GM23338 (cell line): ENCODE measurements at regions not wholly inside any gene's neighbourhood (a gene's known extent, or its start where the extent isn't known, plus 50 kb on each side); places are given as distances from the start of the nearest gene placed in this dataset.

ENCODE experiments used
- ATAC-seq: fragments of 200-7000 bp; cut with Tn5 transposase; 3 replicates; pipeline ENCODE4 v1.9.1; 2020
- DNase-seq: peaks from one replicate; pipeline ENCODE4 v3.0.0-alpha.2; 2015; ENCODE audit warnings: low spot score
- H2AFZ ChIP-seq: fragments of 200-600 bp; sonication (generic); 2 replicates; pipeline ENCODE4 v1.8.0; 2016; ENCODE audit warnings: antibody characterized with exemption, mild to moderate bottlenecking, moderate library complexity
- H3F3A ChIP-seq: fragments of 200-600 bp; sonication (generic); replicated peaks from 2 replicates; pipeline ENCODE4 v1.8.0; 2017; ENCODE audit warnings: antibody characterized with exemption, mixed run types, low read depth
- H3K27ac ChIP-seq: fragments of 200-600 bp; sonication (generic); 2 replicates; pipeline ENCODE4 v1.6.1; 2016; ENCODE audit warnings: low read depth
- H3K27me3 ChIP-seq: fragments of 200-600 bp; sonication (generic); 2 replicates; pipeline ENCODE4 v1.8.0; 2016; ENCODE audit warnings: mild to moderate bottlenecking, mixed run types, moderate library complexity; ENCODE audit not compliant: insufficient read depth
- H3K36me3 ChIP-seq: fragments of 200-600 bp; sonication (generic); 2 replicates; pipeline ENCODE4 v1.8.0; 2016; ENCODE audit warnings: mild to moderate bottlenecking; ENCODE audit not compliant: insufficient read depth
- H3K4me1 ChIP-seq: fragments of 200-600 bp; sonication (generic); 2 replicates; pipeline ENCODE4 v1.8.0; 2016; ENCODE audit warnings: mild to moderate bottlenecking, moderate library complexity; ENCODE audit not compliant: insufficient read depth
- H3K4me2 ChIP-seq: fragments of 200-600 bp; sonication (generic); 2 replicates; pipeline ENCODE4 v1.7.1; 2017; ENCODE audit warnings: mixed run types
- H3K4me3 ChIP-seq: fragments of 200-600 bp; sonication (generic); 2 replicates; pipeline ENCODE4 v1.6.1; 2016; ENCODE audit warnings: mixed run types
- H3K79me2 ChIP-seq: fragments of 200-600 bp; sonication (generic); replicated peaks from 2 replicates; pipeline ENCODE4 v1.8.0; 2017; ENCODE audit warnings: mild to moderate bottlenecking; ENCODE audit not compliant: insufficient read depth
- H3K9me2 ChIP-seq: fragments of 200-600 bp; sonication (generic); 2 replicates; pipeline ENCODE4 v1.8.0; 2017; ENCODE audit not compliant: insufficient read depth
- H4K20me1 ChIP-seq: fragments of 200-600 bp; sonication (generic); replicated peaks from 2 replicates; pipeline ENCODE4 v1.8.0; 2017; ENCODE audit warnings: mild to moderate bottlenecking; ENCODE audit not compliant: insufficient read depth
- H3K27ac Mint-ChIP-seq: 2 replicates; pipeline ENCODE4 v1.8.0; 2020; ENCODE audit warnings: inconsistent platforms, mild to moderate bottlenecking, moderate library complexity, mixed read lengths
- H3K27me3 Mint-ChIP-seq: 3 replicates; pipeline ENCODE4 v1.8.0; 2022; ENCODE audit warnings: low read depth, mild to moderate bottlenecking, moderate library complexity, mixed read lengths, inconsistent platforms; ENCODE audit not compliant: insufficient read depth, poor library complexity
- H3K36me3 Mint-ChIP-seq: 3 replicates; pipeline ENCODE4 v1.8.0; 2021; ENCODE audit warnings: low read depth, mild to moderate bottlenecking, inconsistent platforms, moderate library complexity, mixed read lengths
- H3K4me1 Mint-ChIP-seq: 3 replicates; pipeline ENCODE4 v1.8.0; 2020; ENCODE audit warnings: mild to moderate bottlenecking, inconsistent platforms, mixed read lengths
- H3K4me3 Mint-ChIP-seq: 3 replicates; pipeline ENCODE4 v1.8.0; 2021; ENCODE audit warnings: moderate library complexity, mild to moderate bottlenecking, inconsistent platforms, mixed read lengths
- H3K9me3 Mint-ChIP-seq: 3 replicates; pipeline ENCODE4 v1.8.0; 2020; ENCODE audit warnings: moderate library complexity, mild to moderate bottlenecking, inconsistent platforms, mixed read lengths
- CREB1 ChIP-seq: fragments of 250-450 bp; sonication (Bioruptor Pico); IDR thresholded peaks from 2 replicates; pipeline ENCODE4 v1.5.0; 2020; ENCODE audit warnings: low read depth, mild to moderate bottlenecking, moderate library complexity
- CTCF ChIP-seq, 2 experiments: fragments of 200-600 bp in 1 of 2; sonication (generic) in 1 of 2; conservative IDR thresholded peaks; 2 replicates each; pipeline versions ENCODE4 v1.5.1 to v1.6.1; 2016 to 2017; ENCODE audit warnings: antibody characterized with exemption in 2 of 2, low read depth in 2 of 2, mild to moderate bottlenecking in 2 of 2, moderate library complexity in 1 of 2
- EZH2 ChIP-seq: fragments of 200-600 bp; sonication (generic); IDR thresholded peaks from one replicate; pipeline ENCODE4 v1.8.0; 2017; ENCODE audit warnings: antibody characterized with exemption, mild to moderate bottlenecking, low read depth; ENCODE audit not compliant: unreplicated experiment
- EZH2phosphoT487 ChIP-seq: fragments of 200-600 bp; sonication (generic); IDR thresholded peaks from one replicate; pipeline ENCODE4 v1.8.1; 2018; ENCODE audit warnings: antibody characterized with exemption; ENCODE audit not compliant: unreplicated experiment
- JUNB ChIP-seq: IDR thresholded peaks from one replicate; pipeline ENCODE4 v1.6.1; 2016; ENCODE audit warnings: antibody characterized with exemption; ENCODE audit not compliant: unreplicated experiment
- NANOG ChIP-seq: IDR thresholded peaks from 2 replicates; pipeline ENCODE4 v1.6.1; 2016; ENCODE audit warnings: antibody characterized with exemption, borderline replicate concordance
- POLR2AphosphoS5 ChIP-seq: IDR thresholded peaks from 2 replicates; pipeline ENCODE4 v1.6.1; 2016; ENCODE audit warnings: antibody characterized with exemption, low read depth
- STAT1 ChIP-seq: IDR thresholded peaks from one replicate; pipeline ENCODE4 v1.6.1; 2016; ENCODE audit warnings: antibody characterized with exemption; ENCODE audit not compliant: unreplicated experiment
- ZNF114 ChIP-seq: fragments of 250-450 bp; sonication (Bioruptor Pico); IDR thresholded peaks from 2 replicates; pipeline ENCODE4 v1.5.0; 2020; ENCODE audit warnings: mild to moderate bottlenecking, moderate library complexity
- ZNF331 ChIP-seq: fragments of 250-450 bp; sonication (Bioruptor Pico); IDR thresholded peaks from 2 replicates; pipeline ENCODE4 v1.5.0; 2020; ENCODE audit warnings: low read depth, mild to moderate bottlenecking, moderate library complexity
- ZNF462 ChIP-seq: fragments of 250-450 bp; sonication (Bioruptor Pico); IDR thresholded peaks from 2 replicates; pipeline ENCODE4 v1.5.0; 2020; ENCODE audit warnings: mild to moderate bottlenecking, moderate library complexity
- TF ChIP-seq, protein P1 (sequence below): IDR thresholded peaks from one replicate; pipeline ENCODE4 v1.6.1; 2018; ENCODE audit warnings: antibody characterized with exemption; ENCODE audit not compliant: unreplicated experiment
- TF ChIP-seq, protein P2 (sequence below): IDR thresholded peaks from 2 replicates; pipeline ENCODE4 v1.6.1; 2016; ENCODE audit warnings: antibody characterized with exemption

DNA sequence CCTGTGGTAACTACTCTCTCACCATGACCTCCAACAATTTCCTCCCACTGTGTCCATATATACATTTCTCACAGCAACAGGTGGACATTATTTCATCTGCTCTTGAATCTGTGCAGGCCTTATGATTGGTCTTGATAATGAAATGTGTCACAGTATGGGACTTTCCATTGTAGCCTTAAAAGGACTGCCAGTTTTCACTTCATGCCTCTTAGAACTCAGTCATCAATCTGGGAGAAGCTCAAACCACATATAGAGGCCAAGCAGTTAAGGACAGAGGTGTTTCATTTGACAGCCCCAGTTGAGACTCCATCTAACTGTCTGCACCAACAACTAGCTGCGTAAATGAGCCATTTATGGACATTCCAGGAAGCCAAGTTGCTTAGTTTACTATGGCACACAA lies 1534.8 kb downstream of the ARAP2 start:
- H3K27ac Mint-ChIP-seq, result no peak overlapping the region
- H3K27me3 Mint-ChIP-seq, result peaks cover 1% of the 10 kb centered on the region
- TF ChIP-seq CREB1 (no peak), ZNF462 (CRISPR knock-in tag) (no peak), ZNF114 (CRISPR knock-in tag) (no peak), POLR2AphosphoS5 (no peak), STAT1 (no peak), EZH2 (no peak), ZNF331 (CRISPR knock-in tag) (no peak), CTCF (conservative IDR thresholded peaks at IDR 0.05; ENCODE audit: low read depth in 2 of 2) (no peak), EZH2phosphoT487 (no peak), JUNB (no peak), NANOG (no peak)
- TF ChIP-seq, protein P1, sequence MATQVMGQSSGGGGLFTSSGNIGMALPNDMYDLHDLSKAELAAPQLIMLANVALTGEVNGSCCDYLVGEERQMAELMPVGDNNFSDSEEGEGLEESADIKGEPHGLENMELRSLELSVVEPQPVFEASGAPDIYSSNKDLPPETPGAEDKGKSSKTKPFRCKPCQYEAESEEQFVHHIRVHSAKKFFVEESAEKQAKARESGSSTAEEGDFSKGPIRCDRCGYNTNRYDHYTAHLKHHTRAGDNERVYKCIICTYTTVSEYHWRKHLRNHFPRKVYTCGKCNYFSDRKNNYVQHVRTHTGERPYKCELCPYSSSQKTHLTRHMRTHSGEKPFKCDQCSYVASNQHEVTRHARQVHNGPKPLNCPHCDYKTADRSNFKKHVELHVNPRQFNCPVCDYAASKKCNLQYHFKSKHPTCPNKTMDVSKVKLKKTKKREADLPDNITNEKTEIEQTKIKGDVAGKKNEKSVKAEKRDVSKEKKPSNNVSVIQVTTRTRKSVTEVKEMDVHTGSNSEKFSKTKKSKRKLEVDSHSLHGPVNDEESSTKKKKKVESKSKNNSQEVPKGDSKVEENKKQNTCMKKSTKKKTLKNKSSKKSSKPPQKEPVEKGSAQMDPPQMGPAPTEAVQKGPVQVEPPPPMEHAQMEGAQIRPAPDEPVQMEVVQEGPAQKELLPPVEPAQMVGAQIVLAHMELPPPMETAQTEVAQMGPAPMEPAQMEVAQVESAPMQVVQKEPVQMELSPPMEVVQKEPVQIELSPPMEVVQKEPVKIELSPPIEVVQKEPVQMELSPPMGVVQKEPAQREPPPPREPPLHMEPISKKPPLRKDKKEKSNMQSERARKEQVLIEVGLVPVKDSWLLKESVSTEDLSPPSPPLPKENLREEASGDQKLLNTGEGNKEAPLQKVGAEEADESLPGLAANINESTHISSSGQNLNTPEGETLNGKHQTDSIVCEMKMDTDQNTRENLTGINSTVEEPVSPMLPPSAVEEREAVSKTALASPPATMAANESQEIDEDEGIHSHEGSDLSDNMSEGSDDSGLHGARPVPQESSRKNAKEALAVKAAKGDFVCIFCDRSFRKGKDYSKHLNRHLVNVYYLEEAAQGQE, result no peak
- TF ChIP-seq, protein P2, sequence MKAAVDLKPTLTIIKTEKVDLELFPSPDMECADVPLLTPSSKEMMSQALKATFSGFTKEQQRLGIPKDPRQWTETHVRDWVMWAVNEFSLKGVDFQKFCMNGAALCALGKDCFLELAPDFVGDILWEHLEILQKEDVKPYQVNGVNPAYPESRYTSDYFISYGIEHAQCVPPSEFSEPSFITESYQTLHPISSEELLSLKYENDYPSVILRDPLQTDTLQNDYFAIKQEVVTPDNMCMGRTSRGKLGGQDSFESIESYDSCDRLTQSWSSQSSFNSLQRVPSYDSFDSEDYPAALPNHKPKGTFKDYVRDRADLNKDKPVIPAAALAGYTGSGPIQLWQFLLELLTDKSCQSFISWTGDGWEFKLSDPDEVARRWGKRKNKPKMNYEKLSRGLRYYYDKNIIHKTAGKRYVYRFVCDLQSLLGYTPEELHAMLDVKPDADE, result no peak
- no peak overlapping the region for H3K4me3 Mint-ChIP-seq
- H3K4me1 ChIP-seq, result no peaks in the 10 kb centered on the region
- no peak overlapping the region for H3K4me2 ChIP-seq
- no peaks in the 10 kb centered on the region for H4K20me1 ChIP-seq
- H3K4me1 Mint-ChIP-seq, result no peaks in the 10 kb centered on the region
- peaks cover 32% of the 10 kb centered on the region for H3K9me3 Mint-ChIP-seq
- H3F3A ChIP-seq, result no peaks in the 10 kb centered on the region
- no peaks in the 10 kb centered on the region for H3K27me3 ChIP-seq
- no peak overlapping the region for H3K4me3 ChIP-seq
- no peaks in the 10 kb centered on the region for H3K79me2 ChIP-seq
- peaks cover 12% of the 10 kb centered on the region; the same call in 2 of the 3 replicates for H3K36me3 Mint-ChIP-seq
- ATAC-seq, result no peak
- no peaks in the 10 kb centered on the region; the same call in 1 of the 2 replicates for H3K9me2 ChIP-seq
- DNase-seq, result no peak
- no peak overlapping the region for H2AFZ ChIP-seq
- no peaks in the 10 kb centered on the region; the same call in 1 of the 2 replicates for H3K36me3 ChIP-seq
- H3K27ac ChIP-seq, result no peak overlapping the region
